NOMO-1 treated with DMSO at 0.1 percent for 48 hours (cell line): ENCODE measurements at regions not wholly inside any gene's neighbourhood (a gene's known extent, or its start where the extent isn't known, plus 50 kb on each side); places are given as distances from the start of the nearest gene placed in this dataset.
"Not testable (repeated sequence)": the region's sequence is repeated elsewhere in the genome, so short reads cannot be mapped to it uniquely, and the experiment has no call there.

Source experiments
- DNase-seq: peaks from one replicate; lab custom pipeline; 2025; ENCODE audit not compliant: unreplicated experiment; lab: John Stamatoyannopoulos, UW

DNA sequence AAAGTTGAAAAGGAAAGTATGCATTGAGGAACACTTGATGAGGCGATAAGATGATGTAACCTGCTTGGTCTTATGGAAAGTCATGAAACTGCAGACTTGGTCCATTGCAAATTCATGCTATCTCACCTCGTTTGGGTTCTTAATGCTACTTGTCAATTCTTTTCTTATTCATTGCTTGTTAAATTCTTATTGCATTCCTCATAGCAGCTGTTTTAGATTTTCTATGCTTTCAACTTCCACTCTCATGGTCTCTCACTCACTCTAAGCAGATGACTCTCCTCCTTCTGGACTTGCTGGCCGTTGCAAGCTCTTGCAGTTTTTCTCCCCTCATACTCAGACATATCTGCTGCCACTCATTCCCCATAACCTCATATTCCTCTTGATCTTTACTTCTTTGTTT lies 67.8 kb upstream of the CSNK1A1L start:
- DNase-seq: no peak

DNA sequence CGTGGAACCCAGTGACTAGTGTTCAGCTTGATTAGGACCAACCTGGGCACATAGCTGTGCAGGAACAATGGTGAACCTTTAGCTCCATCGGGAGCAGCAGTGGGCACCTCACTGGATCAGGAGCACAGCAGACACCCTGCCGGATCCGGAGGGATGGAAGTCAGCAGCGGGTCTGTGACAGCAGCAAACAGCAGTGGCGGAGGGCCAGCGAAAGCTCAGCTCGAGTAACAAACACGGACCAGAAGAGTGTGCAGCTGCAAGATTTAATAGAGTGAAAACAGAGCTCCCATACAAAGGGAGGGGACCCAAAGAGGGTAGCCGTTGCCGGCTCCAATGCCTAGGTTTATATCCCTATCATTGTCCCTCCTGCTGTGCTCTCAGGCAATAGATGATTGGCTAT lies 66.8 kb upstream of the CSNK1A1L start:
- DNase-seq: not testable (repeated sequence)

DNA sequence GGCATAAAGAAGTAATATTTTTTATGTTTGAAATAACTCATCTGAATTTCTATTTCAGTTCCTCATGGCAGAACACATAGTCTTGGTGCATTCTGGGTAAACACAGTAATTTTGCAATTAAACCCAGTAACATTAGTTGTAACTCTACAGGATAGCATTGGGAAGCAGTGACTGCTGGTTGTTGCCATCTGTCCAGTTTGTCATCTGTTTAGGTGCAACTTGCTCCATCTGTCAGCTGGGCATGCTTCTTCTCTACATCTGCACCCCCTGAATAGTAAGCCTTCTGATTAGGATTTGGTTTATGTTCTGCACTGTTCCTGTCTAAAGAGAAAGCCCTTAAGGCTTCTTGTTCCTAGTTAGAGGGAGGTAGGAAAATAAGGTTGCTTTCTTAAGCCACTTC lies 63.5 kb upstream of the CSNK1A1L start:
- no peak for DNase-seq

DNA sequence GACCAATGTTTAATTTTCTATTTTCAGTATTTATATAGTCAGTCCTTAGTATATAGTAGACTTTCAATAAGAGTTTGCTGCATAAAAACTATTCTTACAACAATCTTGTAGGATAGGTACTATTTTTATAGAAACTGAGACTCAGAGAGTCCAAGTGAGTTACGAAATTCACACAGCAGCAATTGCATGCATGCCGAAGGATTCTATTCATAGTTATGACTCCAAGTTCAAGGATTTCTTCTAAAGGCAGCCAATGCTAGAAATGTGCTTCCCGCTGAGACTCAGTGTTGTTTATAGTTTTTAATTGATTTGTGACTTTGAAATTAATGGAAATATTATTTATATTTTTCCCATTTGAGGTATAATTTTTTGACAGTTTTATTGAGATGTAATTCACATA lies 62.7 kb upstream of the CSNK1A1L start:
- no peak for DNase-seq

DNA sequence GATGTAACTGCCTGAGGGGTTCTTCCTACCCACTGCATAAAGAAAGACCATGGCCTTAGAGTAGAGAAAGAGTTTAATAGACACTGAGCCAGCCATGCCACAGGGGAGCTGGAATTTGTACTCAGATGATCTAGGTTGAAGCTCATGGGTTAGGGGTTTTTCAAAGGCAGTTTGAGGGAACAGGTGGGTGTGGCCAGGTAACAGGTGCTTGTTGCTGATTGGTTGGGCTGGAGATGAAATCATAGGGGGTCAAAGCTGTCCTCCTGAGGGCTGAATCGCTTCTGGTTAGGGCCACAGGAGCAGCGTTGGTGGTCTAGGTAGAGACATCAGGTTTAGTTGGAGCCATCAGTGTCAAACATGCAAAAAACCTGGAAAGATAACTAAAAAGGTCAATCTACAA lies 59.2 kb upstream of the CSNK1A1L start:
- no peak for DNase-seq

DNA sequence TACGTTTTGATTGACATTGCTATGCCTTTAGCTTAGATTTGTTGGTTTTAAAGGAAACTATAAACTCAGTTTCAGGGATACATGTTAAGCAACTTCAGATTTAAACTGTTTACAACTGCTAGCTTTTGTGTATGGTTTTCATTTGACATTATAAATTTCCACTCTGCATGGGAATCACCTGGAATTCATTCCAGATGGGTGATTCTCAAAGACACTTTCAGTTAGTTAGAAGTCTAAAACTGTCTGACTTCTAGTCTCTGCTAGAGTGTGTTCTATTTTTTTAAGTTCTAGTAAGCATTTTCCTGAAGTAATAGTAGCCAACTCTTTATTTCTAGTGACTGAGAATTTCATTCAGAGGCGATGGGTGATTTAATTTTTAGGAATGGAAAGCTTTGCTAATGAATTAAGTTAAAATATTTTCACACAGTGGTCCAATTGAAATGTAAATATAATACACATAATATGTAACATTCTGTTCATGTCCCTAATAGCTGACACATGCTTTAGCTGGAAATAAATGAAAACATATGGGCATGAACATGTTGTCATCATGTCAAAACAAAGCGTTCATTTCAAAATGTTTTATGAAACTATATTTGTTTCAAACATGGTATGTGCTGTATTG lies 58.3 kb upstream of the CSNK1A1L start:
- no peak for DNase-seq

DNA sequence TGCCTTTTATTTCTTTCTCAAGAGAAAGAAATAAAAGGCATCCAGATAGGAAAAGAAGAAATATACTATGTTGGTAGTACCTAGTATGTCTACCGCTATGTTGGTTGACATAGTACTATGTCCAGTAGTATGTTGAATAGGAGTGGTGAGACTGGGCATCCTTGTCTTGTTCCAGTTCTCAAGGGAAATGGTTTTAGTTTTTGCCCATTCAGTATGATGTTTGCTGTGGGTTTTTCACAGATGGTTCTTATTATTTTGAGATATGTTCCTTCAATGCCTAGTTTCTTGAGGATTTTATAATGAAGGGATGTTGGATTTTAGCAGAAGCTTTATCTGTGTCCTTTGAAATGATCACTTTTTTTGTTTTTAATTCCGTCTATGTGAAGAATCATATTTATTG lies 53.0 kb upstream of the CSNK1A1L start:
- DNase-seq: no peak

DNA sequence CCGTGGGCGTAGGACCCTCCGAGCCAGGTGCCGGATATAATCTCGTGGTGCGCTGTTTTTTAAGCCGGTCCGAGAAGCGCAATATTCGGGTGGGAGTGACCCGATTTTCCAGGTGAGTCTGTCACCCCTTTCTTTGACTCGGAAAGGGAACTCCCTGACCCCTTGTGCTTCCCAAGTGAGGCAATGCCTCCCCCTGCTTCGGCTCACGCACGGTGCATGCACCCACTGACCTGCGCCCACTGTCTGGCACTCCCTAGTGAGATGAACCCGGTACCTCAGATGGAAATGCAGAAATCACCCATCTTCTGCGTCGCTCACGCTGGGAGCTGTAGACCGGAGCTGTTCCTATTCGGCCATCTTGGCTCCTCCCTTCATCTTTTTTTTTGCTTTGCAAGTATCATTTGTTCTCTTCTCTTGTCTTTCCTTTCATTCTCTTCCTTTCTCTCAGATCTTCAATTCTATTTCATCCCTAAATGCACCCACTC lies 50.2 kb upstream of the CSNK1A1L start:
- DNase-seq: not testable (repeated sequence)
